Body of pancreas (tissue), 4 donors: ENCODE measurements at regions not wholly inside any gene's neighbourhood (a gene's known extent, or its start where the extent isn't known, plus 50 kb on each side); places are given as distances from the start of the nearest gene placed in this dataset.

Experiments used
- CTCF ChIP-seq, 7 experiments: fragments of 450-650 bp in 4 of 7; fragments of 200-600 bp in 3 of 7; sonication (generic) in 3 of 7; IDR thresholded peaks; one replicate each; pipeline ENCODE4 v1.5.1; 2016 to 2019; ENCODE audit warnings: antibody characterized with exemption in 7 of 7
- POLR2A ChIP-seq, 3 donors: fragments of 450-650 bp; IDR thresholded peaks; one replicate each; pipeline ENCODE4 v1.6.1; 2016; ENCODE audit warnings: antibody characterized with exemption in 3 of 3, mild to moderate bottlenecking in 2 of 3

GRCh38 chr4:65259296-65259695 is 411.0 kb downstream of the EPHA5 start:
- TF ChIP-seq CTCF (IDR thresholded peaks at IDR 0.05) = no peak
- no peak for TF ChIP-seq POLR2A (IDR thresholded peaks at IDR 0.05)
